ENCODE measurements at regions not wholly inside any gene's neighbourhood (a gene's known extent, or its start where the extent isn't known, plus 50 kb on each side); places are given as distances from the start of the nearest gene placed in this dataset.

DNA sequence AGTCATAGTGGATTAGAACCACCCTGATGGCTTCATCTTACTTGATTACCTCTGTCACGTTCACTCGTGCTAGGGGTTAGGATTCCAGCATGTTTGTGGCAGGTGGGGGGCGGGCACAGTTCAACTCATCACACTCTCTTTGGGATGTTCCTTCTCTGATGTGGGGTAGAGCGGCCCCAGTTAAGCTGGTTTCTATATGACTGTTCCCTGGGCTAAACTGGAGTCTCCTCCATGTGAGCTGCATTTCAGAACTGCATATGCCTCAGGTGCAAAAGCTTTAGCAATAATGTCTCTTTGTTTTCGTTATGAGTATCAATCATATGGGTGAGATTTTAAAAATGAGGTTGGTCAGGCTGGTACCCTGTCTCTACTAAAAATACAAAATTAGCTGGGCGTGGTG, 393.2 kb downstream of the RPS6KC1 start:
- TF ChIP-seq, protein P1, sequence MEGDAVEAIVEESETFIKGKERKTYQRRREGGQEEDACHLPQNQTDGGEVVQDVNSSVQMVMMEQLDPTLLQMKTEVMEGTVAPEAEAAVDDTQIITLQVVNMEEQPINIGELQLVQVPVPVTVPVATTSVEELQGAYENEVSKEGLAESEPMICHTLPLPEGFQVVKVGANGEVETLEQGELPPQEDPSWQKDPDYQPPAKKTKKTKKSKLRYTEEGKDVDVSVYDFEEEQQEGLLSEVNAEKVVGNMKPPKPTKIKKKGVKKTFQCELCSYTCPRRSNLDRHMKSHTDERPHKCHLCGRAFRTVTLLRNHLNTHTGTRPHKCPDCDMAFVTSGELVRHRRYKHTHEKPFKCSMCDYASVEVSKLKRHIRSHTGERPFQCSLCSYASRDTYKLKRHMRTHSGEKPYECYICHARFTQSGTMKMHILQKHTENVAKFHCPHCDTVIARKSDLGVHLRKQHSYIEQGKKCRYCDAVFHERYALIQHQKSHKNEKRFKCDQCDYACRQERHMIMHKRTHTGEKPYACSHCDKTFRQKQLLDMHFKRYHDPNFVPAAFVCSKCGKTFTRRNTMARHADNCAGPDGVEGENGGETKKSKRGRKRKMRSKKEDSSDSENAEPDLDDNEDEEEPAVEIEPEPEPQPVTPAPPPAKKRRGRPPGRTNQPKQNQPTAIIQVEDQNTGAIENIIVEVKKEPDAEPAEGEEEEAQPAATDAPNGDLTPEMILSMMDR (IDR thresholded peaks at IDR 0.05), result no peak
- no peak for TF ChIP-seq POLR2A (IDR thresholded peaks at IDR 0.05)
